GM12865 (cell line): ENCODE measurements at regions not wholly inside any gene's neighbourhood (a gene's known extent, or its start where the extent isn't known, plus 50 kb on each side); places are given as distances from the start of the nearest gene placed in this dataset.

Experiments
- DNase-seq: peaks from one replicate; pipeline ENCODE4 v3.0.0; 2010; ENCODE audit warnings: low read depth
- H3K4me3 ChIP-seq: 2 replicates; pipeline ENCODE4 v1.5.1; 2011; ENCODE audit warnings: mild to moderate bottlenecking, low read depth, low read length, control low read depth
- TF ChIP-seq, protein P1 (sequence below): IDR thresholded peaks from 2 replicates; pipeline ENCODE4 v1.5.1; 2011; ENCODE audit warnings: low read length, control low read depth, low read depth, inconsistent platforms; ENCODE audit not compliant: insufficient read depth; ENCODE audit errors: missing control alignments

- H3K4me3 ChIP-seq: no peak overlapping the region
- no peak for DNase-seq
- TF ChIP-seq, protein P1, sequence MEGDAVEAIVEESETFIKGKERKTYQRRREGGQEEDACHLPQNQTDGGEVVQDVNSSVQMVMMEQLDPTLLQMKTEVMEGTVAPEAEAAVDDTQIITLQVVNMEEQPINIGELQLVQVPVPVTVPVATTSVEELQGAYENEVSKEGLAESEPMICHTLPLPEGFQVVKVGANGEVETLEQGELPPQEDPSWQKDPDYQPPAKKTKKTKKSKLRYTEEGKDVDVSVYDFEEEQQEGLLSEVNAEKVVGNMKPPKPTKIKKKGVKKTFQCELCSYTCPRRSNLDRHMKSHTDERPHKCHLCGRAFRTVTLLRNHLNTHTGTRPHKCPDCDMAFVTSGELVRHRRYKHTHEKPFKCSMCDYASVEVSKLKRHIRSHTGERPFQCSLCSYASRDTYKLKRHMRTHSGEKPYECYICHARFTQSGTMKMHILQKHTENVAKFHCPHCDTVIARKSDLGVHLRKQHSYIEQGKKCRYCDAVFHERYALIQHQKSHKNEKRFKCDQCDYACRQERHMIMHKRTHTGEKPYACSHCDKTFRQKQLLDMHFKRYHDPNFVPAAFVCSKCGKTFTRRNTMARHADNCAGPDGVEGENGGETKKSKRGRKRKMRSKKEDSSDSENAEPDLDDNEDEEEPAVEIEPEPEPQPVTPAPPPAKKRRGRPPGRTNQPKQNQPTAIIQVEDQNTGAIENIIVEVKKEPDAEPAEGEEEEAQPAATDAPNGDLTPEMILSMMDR: no peak
Observed at GRCh38 chr20:40313730-40314129, 375.3 kb downstream of the MAFB start.

- no peak for DNase-seq
- no peak overlapping the region for H3K4me3 ChIP-seq
- TF ChIP-seq, protein P1: no peak
Observed at GRCh38 chr20:40309731-40310130, 379.3 kb downstream of the MAFB start.

GRCh38 chr20:40307997-40308396, 381.0 kb downstream of the MAFB start:
- H3K4me3 ChIP-seq: no peak overlapping the region
- no peak for DNase-seq
- TF ChIP-seq, protein P1: no peak

GRCh38 chr20:40307268-40307667, 381.8 kb downstream of the MAFB start:
- no peak overlapping the region for H3K4me3 ChIP-seq
- TF ChIP-seq, protein P1: no peak
- no peak for DNase-seq

- no peak overlapping the region for H3K4me3 ChIP-seq
- DNase-seq: no peak
- TF ChIP-seq, protein P1: no peak
Observed at GRCh38 chr20:40305303-40305702, 383.7 kb downstream of the MAFB start.

GRCh38 chr20:40304119-40304613, 384.9 kb downstream of the MAFB start:
- TF ChIP-seq, protein P1: no peak
- H3K4me3 ChIP-seq: no peak overlapping the region
- DNase-seq: no peak

GRCh38 chr20:40294747-40295146, 394.3 kb downstream of the MAFB start:
- TF ChIP-seq, protein P1: no peak

More at GRCh38 chr20:40294747-40295146, 394.3 kb downstream of the MAFB start:
- no peak for DNase-seq
- no peak overlapping the region for H3K4me3 ChIP-seq
